ENCODE measurements at regions not wholly inside any gene's neighbourhood (a gene's known extent, or its start where the extent isn't known, plus 50 kb on each side); places are given as distances from the start of the nearest gene placed in this dataset.

DNA sequence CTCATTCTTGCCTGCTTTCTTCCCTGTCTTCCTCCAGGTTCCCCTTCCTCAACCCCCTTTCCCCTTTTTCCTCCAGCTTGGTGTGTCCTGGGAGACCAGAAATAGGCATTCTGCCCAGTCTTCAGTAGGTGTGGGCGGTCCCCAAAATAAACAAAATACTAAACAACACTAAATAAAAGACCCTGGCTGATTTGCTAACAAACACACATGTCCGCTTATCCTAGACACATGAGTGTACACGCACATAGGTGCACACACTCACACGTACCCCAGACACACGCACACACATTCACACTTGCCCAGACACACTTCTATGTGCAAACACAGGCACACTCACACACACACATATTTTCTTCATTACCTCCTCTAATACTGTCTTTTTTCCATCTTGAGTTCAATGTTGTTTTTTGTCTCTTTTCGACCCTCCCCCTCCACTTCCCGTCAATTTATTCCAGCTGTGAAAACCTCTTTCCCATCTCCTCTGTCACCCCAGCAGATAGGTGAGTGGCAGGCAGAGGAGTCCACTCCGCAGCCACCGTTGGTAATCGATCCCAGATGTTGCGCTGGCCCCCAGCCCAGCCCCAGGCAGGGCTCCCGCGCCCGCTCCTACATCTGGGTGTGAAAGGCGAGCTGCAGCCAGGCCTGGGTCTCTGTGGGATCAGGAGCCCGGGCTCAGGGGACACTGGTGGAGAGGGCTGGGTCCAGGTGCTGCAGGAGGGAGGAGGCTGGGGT is 56.9 kb upstream of the FOXP4 start:
- no peak overlapping the region for H3K4me3 ChIP-seq (ENCODE audit: low read length)
- no peak for DNase-seq (ENCODE audit: low read depth)
- TF ChIP-seq, protein P1, sequence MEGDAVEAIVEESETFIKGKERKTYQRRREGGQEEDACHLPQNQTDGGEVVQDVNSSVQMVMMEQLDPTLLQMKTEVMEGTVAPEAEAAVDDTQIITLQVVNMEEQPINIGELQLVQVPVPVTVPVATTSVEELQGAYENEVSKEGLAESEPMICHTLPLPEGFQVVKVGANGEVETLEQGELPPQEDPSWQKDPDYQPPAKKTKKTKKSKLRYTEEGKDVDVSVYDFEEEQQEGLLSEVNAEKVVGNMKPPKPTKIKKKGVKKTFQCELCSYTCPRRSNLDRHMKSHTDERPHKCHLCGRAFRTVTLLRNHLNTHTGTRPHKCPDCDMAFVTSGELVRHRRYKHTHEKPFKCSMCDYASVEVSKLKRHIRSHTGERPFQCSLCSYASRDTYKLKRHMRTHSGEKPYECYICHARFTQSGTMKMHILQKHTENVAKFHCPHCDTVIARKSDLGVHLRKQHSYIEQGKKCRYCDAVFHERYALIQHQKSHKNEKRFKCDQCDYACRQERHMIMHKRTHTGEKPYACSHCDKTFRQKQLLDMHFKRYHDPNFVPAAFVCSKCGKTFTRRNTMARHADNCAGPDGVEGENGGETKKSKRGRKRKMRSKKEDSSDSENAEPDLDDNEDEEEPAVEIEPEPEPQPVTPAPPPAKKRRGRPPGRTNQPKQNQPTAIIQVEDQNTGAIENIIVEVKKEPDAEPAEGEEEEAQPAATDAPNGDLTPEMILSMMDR (conservative IDR thresholded peaks at IDR 0.05; ENCODE audit: low read depth, low read length) = no peak

DNA sequence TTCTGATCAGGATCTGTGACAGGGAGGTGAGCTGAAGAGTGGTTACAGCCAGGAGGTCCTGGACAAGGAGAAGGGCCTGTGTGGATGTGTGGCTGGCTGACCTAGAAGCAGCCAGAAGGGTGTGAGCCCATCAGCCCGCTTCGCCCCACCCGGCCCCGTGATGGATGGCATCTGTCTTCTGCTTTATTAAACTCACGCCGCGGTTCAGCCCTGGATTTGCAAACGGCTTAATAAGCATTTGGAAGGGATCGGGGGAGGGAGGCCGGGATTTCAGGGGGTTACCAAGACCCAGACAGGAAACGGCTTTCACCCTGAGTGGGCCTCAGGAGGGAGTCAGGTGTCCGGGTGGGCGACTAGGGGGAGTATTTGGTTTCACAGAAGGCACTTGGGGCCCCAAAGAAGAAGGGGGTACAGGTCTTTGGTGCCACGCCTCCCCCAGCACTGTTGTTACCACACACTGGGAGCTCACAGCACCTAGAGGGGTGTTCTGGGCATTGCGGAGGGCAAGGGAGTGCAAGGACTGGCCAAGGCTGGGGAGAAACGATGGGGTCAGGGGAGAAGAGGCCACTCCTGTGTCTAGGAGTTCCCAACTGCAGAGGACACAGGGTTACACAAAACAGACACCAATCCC is 53.8 kb upstream of the FOXP4 start:
- no peak overlapping the region for H3K4me3 ChIP-seq (ENCODE audit: low read length)
- TF ChIP-seq, protein P1 (conservative IDR thresholded peaks at IDR 0.05; ENCODE audit: low read depth, low read length) = no peak
- no peak for DNase-seq (ENCODE audit: low read depth)

DNA sequence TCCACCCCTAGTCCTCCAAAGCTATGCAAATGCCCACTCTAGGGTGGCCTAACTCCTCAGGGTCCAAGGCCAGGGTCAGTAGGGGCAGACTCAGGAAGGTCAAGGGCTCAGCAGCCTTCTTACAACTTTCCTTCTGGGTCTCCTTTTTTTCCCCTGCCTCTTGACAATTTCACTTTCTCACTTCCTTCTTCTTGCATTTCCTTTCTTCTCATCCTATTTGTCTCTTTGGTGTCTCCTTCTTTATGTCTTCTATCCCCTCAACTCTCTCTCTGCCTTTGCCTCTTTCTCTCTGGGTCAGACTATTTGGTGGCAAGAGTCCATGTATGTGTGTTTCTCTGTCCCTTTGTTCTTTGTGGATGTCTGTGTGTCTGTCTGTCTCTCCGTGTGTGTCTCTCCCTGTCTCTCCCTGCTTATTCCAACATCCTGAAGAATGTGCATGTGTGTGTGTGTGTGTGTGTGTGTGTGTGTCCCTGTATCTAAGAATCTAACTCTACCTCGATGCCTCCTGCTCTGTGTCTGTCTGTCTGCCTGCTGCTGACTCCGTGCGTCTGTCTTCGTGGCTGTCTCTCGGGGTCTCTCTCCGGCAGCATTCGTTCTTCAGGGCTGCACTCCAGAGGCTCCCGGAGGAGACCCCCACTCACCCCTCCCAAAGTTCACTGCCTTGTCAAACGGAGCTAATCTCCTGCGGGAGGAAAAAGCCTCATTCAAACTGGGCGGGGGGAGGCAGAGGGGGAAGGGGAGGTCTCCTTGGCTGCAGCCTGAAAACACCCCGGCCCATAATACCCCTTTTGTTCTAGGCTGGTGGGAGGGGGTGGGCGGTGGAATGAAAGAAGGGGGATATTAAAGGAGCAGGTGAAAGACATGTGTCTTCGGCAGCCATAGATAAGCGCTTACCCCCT is 51.7 kb upstream of the FOXP4 start:
- no peak for DNase-seq (ENCODE audit: low read depth)
- H3K4me3 ChIP-seq (ENCODE audit: low read length) = no peak overlapping the region
- TF ChIP-seq, protein P1 (conservative IDR thresholded peaks at IDR 0.05; ENCODE audit: low read depth, low read length) = no peak
